HL-60 (cell line): ENCODE measurements at regions not wholly inside any gene's neighbourhood (a gene's known extent, or its start where the extent isn't known, plus 50 kb on each side); places are given as distances from the start of the nearest gene placed in this dataset. TPM values are rescaled to one million over a fixed set of nuclear protein-coding genes. Genes with fewer than 3 reads are reported as not detected.

Experiments
- microRNA-seq: library from miRNA; unstranded; fragments of <30 nt; microRNA quantifications from one replicate; pipeline ENCODE4, GENCODE V29; 2018

Small RNAs in the stretch of these regions (microRNA-seq; reads per million reads assigned to microRNA genes)
- gene MIR5093, result not detected
